ENCODE measurements at regions not wholly inside any gene's neighbourhood (a gene's known extent, or its start where the extent isn't known, plus 50 kb on each side); places are given as distances from the start of the nearest gene placed in this dataset.

GRCh38 chr5:67335426-67335825, 138.8 kb upstream of the CD180 start:
- no peak overlapping the region for H3K4me3 ChIP-seq (replicated peaks in 1 of 3)
- no peak for TF ChIP-seq POLR2A (IDR thresholded peaks at IDR 0.05)
- TF ChIP-seq, protein P1, sequence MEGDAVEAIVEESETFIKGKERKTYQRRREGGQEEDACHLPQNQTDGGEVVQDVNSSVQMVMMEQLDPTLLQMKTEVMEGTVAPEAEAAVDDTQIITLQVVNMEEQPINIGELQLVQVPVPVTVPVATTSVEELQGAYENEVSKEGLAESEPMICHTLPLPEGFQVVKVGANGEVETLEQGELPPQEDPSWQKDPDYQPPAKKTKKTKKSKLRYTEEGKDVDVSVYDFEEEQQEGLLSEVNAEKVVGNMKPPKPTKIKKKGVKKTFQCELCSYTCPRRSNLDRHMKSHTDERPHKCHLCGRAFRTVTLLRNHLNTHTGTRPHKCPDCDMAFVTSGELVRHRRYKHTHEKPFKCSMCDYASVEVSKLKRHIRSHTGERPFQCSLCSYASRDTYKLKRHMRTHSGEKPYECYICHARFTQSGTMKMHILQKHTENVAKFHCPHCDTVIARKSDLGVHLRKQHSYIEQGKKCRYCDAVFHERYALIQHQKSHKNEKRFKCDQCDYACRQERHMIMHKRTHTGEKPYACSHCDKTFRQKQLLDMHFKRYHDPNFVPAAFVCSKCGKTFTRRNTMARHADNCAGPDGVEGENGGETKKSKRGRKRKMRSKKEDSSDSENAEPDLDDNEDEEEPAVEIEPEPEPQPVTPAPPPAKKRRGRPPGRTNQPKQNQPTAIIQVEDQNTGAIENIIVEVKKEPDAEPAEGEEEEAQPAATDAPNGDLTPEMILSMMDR (IDR thresholded peaks at IDR 0.05): no peak
- H3K9me3 ChIP-seq: no peaks in the 10 kb centered on the region
- WGBS, 2 donors: 88 to 93% methylated on average over 5 of the region's 5 CpGs
- H3K4me1 ChIP-seq: no peaks in the 10 kb centered on the region
- DNase-seq: no peak
- intact Hi-C loops (cut with DNase I): no loop called here
- H3K27me3 ChIP-seq: no peaks in the 10 kb centered on the region
- H3K27ac ChIP-seq: no peak overlapping the region
- no peaks in the 10 kb centered on the region for H3K36me3 ChIP-seq

DNA sequence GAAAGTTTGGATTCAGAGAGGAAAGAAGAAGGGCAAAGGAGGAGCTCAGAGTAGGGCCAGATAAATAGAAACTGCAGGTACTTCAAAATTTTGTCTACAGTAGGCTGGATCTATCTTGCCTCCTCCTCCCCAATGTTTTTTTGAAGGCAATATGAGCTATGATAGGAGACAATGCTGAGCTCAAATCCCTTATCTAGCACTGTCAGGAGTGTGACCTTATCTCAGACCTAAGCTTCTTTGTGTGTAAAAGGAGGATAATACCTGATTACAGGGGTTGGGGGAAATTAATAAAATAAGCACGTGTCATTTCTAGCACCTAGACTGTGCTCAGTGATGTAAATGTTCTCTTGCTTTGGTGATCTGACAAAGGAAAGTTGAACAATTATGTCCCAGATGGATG, 137.8 kb upstream of the CD180 start:
- TF ChIP-seq, protein P1 (IDR thresholded peaks at IDR 0.05): no peak
- no peak for TF ChIP-seq POLR2A (IDR thresholded peaks at IDR 0.05)
- intact Hi-C loops (cut with DNase I): no loop called here
- Histone ChIP-seq H3K4me1 (no peaks in the 10 kb centered on the region), H3K27ac (no peak overlapping the region), H3K36me3 (no peaks in the 10 kb centered on the region), H3K27me3 (no peaks in the 10 kb centered on the region), H3K4me3 (replicated peaks in 1 of 3) (no peak overlapping the region), H3K9me3 (no peaks in the 10 kb centered on the region)
- 61 to 62% methylated on average over 1 of the region's 1 CpG for WGBS, 2 donors
- DNase-seq: no peak

DNA sequence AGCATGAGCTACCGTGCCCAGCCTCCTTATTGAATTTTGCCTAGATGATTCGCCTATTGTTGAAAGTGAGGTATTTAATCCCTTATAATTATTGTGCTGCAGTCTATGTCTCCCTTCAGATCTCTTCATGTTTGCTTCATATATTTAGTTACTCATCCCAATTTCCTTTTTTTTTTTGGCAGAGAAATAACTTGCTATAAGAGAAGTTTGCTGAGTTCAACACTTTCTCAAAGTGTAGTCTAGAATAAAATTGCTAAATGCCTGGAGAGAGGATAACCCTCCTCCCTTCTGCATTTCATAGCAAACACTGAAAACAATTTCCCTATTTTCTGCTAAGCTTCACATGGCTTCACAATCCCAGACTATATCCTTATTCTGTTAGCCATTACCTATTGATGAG, 136.6 kb upstream of the CD180 start:
- Histone ChIP-seq H3K4me3 (replicated peaks in 1 of 3) (no peak overlapping the region), H3K36me3 (no peaks in the 10 kb centered on the region), H3K27me3 (no peaks in the 10 kb centered on the region), H3K27ac (no peak overlapping the region), H3K9me3 (no peaks in the 10 kb centered on the region), H3K4me1 (no peaks in the 10 kb centered on the region)
- no peak for DNase-seq
- 96 to 99% methylated on average over 2 of the region's 2 CpGs for WGBS, 2 donors
- TF ChIP-seq POLR2A (IDR thresholded peaks at IDR 0.05): no peak
- TF ChIP-seq, protein P1 (IDR thresholded peaks at IDR 0.05): no peak
- intact Hi-C loops (cut with DNase I): no loop called here

DNA sequence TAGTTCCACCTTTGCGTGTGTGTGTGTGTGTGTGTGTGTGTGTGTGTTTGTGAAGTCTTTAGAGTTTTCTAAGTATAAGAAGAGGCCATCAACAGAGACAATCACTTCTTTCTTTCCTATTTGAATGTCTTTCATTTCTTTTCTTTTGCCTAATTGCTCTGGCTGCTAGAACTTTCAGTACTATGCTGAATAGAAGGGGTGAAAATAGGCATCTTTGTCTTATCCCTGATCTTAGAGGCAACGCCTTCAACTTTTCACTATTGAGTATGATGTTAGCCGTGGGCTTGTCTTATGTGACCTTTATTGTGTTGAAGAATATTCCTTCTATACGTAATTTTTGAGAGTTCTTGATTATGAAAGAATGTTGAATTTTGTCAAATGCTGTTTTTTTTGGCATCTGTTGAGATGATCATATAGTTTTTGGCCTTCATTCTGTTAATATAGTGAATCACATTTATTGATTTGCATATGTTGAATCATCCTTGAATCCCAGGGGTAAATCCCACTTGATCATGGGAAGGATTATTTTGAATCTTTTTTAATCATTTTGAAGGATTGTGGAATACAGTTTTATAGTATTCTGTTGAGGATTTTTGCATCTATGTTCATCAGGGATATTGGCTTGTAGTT, 134.8 kb upstream of the CD180 start:
- DNase-seq: no peak
- Histone ChIP-seq H3K4me1 (no peaks in the 10 kb centered on the region), H3K27ac (no peak overlapping the region), H3K9me3 (no peaks in the 10 kb centered on the region), H3K27me3 (no peaks in the 10 kb centered on the region), H3K4me3 (replicated peaks in 1 of 3) (no peak overlapping the region), H3K36me3 (no peaks in the 10 kb centered on the region)
- intact Hi-C loops (cut with DNase I): no loop called here
- WGBS, 2 donors: 84 to 85% methylated on average over 4 of the region's 4 CpGs
- TF ChIP-seq POLR2A (IDR thresholded peaks at IDR 0.05): no peak
- TF ChIP-seq, protein P1 (IDR thresholded peaks at IDR 0.05): no peak

DNA sequence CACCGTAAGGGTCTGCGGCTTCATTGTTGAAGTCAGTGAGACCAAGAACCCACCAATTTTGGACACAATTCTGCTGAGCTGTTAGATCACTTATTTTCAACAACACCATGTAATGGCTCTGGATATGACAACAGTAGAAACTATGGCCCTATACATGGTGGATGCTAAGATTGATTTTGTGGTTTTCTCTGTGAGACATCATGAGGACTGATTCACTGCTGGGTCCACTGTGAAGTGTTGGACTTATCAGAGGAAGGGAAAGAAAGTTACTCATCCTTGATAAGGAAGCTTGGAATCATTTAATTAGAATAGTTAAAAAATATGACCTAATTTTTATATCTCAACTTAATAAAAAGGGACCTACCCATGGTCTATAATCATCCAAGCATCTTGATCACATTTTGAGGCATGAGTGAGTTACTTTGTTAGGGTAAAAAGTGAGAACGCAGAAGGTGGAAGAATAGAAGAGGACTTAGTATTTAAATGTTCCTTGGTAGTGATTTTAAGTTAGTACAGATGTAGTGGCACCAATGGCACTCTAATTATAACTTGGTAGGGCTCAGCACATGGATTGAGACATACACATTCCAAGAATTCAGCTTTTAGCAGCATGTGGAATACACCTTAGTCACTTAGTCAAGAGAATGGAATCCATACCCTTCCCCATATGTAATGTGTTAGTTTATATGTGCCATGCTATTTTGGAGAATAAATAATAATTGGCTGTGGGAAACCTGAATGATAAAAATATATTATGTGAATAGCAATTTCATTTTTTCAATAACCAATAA, 123.5 kb upstream of the CD180 start:
- TF ChIP-seq, protein P1 (IDR thresholded peaks at IDR 0.05): no peak
- no peak for TF ChIP-seq POLR2A (IDR thresholded peaks at IDR 0.05)
- H3K9me3 ChIP-seq: no peaks in the 10 kb centered on the region
- H3K27ac ChIP-seq: no peak overlapping the region
- intact Hi-C loops (cut with DNase I): no loop called here
- no peak for DNase-seq
- no peak overlapping the region for H3K4me3 ChIP-seq (replicated peaks in 1 of 3)
- WGBS, 2 donors: 98 to 99% methylated on average over 3 of the region's 3 CpGs
- H3K27me3 ChIP-seq: no peaks in the 10 kb centered on the region
- H3K36me3 ChIP-seq: no peaks in the 10 kb centered on the region
- H3K4me1 ChIP-seq: peaks cover 0 to 4% of the 10 kb centered on the region in 2 donors
